ENCODE measurements at regions not wholly inside any gene's neighbourhood (a gene's known extent, or its start where the extent isn't known, plus 50 kb on each side); places are given as distances from the start of the nearest gene placed in this dataset.

DNA sequence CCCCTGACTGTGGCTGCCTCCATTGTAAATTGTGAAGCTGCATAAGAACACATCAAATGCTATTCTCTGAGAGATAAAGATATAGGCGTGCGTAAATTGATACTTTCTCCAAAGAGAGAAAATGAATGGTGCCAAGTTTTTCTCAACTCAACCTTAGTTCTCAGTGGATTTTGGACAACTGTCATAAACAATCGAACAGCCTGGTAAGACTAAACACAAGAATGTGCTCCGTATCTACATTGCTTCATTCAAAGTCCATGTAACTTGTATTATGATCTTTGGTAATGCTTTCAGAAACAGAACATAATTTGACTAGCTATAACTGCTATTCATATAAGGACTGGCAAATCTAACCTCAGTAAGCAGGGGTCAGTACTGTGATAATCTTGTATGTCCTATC lies 429.1 kb downstream of the SEMA3D start:
- TF ChIP-seq GATA3 (IDR thresholded peaks at IDR 0.05; ENCODE audit: low read depth, low read length) (no peak), GATA2 (IDR thresholded peaks at IDR 0.05; ENCODE audit: low read depth, low read length) (no peak)

Data from SH-SY5Y (cell line).